GM23338 (cell line): ENCODE measurements at regions not wholly inside any gene's neighbourhood (a gene's known extent, or its start where the extent isn't known, plus 50 kb on each side); places are given as distances from the start of the nearest gene placed in this dataset.

Experiments
- ATAC-seq: fragments of 200-7000 bp; cut with Tn5 transposase; 3 replicates; pipeline ENCODE4 v1.9.1; 2020
- DNase-seq: peaks from one replicate; pipeline ENCODE4 v3.0.0-alpha.2; 2015; ENCODE audit warnings: low spot score
- H2AFZ ChIP-seq: fragments of 200-600 bp; sonication (generic); 2 replicates; pipeline ENCODE4 v1.8.0; 2016; ENCODE audit warnings: antibody characterized with exemption, mild to moderate bottlenecking, moderate library complexity
- H3F3A ChIP-seq: fragments of 200-600 bp; sonication (generic); replicated peaks from 2 replicates; pipeline ENCODE4 v1.8.0; 2017; ENCODE audit warnings: antibody characterized with exemption, mixed run types, low read depth
- H3K27ac ChIP-seq: fragments of 200-600 bp; sonication (generic); 2 replicates; pipeline ENCODE4 v1.6.1; 2016; ENCODE audit warnings: low read depth
- H3K27me3 ChIP-seq: fragments of 200-600 bp; sonication (generic); 2 replicates; pipeline ENCODE4 v1.8.0; 2016; ENCODE audit warnings: mild to moderate bottlenecking, mixed run types, moderate library complexity; ENCODE audit not compliant: insufficient read depth
- H3K36me3 ChIP-seq: fragments of 200-600 bp; sonication (generic); 2 replicates; pipeline ENCODE4 v1.8.0; 2016; ENCODE audit warnings: mild to moderate bottlenecking; ENCODE audit not compliant: insufficient read depth
- H3K4me1 ChIP-seq: fragments of 200-600 bp; sonication (generic); 2 replicates; pipeline ENCODE4 v1.8.0; 2016; ENCODE audit warnings: mild to moderate bottlenecking, moderate library complexity; ENCODE audit not compliant: insufficient read depth
- H3K4me2 ChIP-seq: fragments of 200-600 bp; sonication (generic); 2 replicates; pipeline ENCODE4 v1.7.1; 2017; ENCODE audit warnings: mixed run types
- H3K4me3 ChIP-seq: fragments of 200-600 bp; sonication (generic); 2 replicates; pipeline ENCODE4 v1.6.1; 2016; ENCODE audit warnings: mixed run types
- H3K79me2 ChIP-seq: fragments of 200-600 bp; sonication (generic); replicated peaks from 2 replicates; pipeline ENCODE4 v1.8.0; 2017; ENCODE audit warnings: mild to moderate bottlenecking; ENCODE audit not compliant: insufficient read depth
- H3K9me2 ChIP-seq: fragments of 200-600 bp; sonication (generic); 2 replicates; pipeline ENCODE4 v1.8.0; 2017; ENCODE audit not compliant: insufficient read depth
- H4K20me1 ChIP-seq: fragments of 200-600 bp; sonication (generic); replicated peaks from 2 replicates; pipeline ENCODE4 v1.8.0; 2017; ENCODE audit warnings: mild to moderate bottlenecking; ENCODE audit not compliant: insufficient read depth
- H3K27ac Mint-ChIP-seq: 2 replicates; pipeline ENCODE4 v1.8.0; 2020; ENCODE audit warnings: inconsistent platforms, mild to moderate bottlenecking, moderate library complexity, mixed read lengths
- H3K27me3 Mint-ChIP-seq: 3 replicates; pipeline ENCODE4 v1.8.0; 2022; ENCODE audit warnings: low read depth, mild to moderate bottlenecking, moderate library complexity, mixed read lengths, inconsistent platforms; ENCODE audit not compliant: insufficient read depth, poor library complexity
- H3K36me3 Mint-ChIP-seq: 3 replicates; pipeline ENCODE4 v1.8.0; 2021; ENCODE audit warnings: low read depth, mild to moderate bottlenecking, inconsistent platforms, moderate library complexity, mixed read lengths
- H3K4me1 Mint-ChIP-seq: 3 replicates; pipeline ENCODE4 v1.8.0; 2020; ENCODE audit warnings: mild to moderate bottlenecking, inconsistent platforms, mixed read lengths
- H3K4me3 Mint-ChIP-seq: 3 replicates; pipeline ENCODE4 v1.8.0; 2021; ENCODE audit warnings: moderate library complexity, mild to moderate bottlenecking, inconsistent platforms, mixed read lengths
- H3K9me3 Mint-ChIP-seq: 3 replicates; pipeline ENCODE4 v1.8.0; 2020; ENCODE audit warnings: moderate library complexity, mild to moderate bottlenecking, inconsistent platforms, mixed read lengths
- CREB1 ChIP-seq: fragments of 250-450 bp; sonication (Bioruptor Pico); IDR thresholded peaks from 2 replicates; pipeline ENCODE4 v1.5.0; 2020; ENCODE audit warnings: low read depth, mild to moderate bottlenecking, moderate library complexity
- CTCF ChIP-seq, 2 experiments: fragments of 200-600 bp in 1 of 2; sonication (generic) in 1 of 2; conservative IDR thresholded peaks; 2 replicates each; pipeline versions ENCODE4 v1.5.1 to v1.6.1; 2016 to 2017; ENCODE audit warnings: antibody characterized with exemption in 2 of 2, low read depth in 2 of 2, mild to moderate bottlenecking in 2 of 2, moderate library complexity in 1 of 2
- EZH2 ChIP-seq: fragments of 200-600 bp; sonication (generic); IDR thresholded peaks from one replicate; pipeline ENCODE4 v1.8.0; 2017; ENCODE audit warnings: antibody characterized with exemption, mild to moderate bottlenecking, low read depth; ENCODE audit not compliant: unreplicated experiment
- EZH2phosphoT487 ChIP-seq: fragments of 200-600 bp; sonication (generic); IDR thresholded peaks from one replicate; pipeline ENCODE4 v1.8.1; 2018; ENCODE audit warnings: antibody characterized with exemption; ENCODE audit not compliant: unreplicated experiment
- JUNB ChIP-seq: IDR thresholded peaks from one replicate; pipeline ENCODE4 v1.6.1; 2016; ENCODE audit warnings: antibody characterized with exemption; ENCODE audit not compliant: unreplicated experiment
- NANOG ChIP-seq: IDR thresholded peaks from 2 replicates; pipeline ENCODE4 v1.6.1; 2016; ENCODE audit warnings: antibody characterized with exemption, borderline replicate concordance
- POLR2AphosphoS5 ChIP-seq: IDR thresholded peaks from 2 replicates; pipeline ENCODE4 v1.6.1; 2016; ENCODE audit warnings: antibody characterized with exemption, low read depth
- STAT1 ChIP-seq: IDR thresholded peaks from one replicate; pipeline ENCODE4 v1.6.1; 2016; ENCODE audit warnings: antibody characterized with exemption; ENCODE audit not compliant: unreplicated experiment
- ZNF114 ChIP-seq: fragments of 250-450 bp; sonication (Bioruptor Pico); IDR thresholded peaks from 2 replicates; pipeline ENCODE4 v1.5.0; 2020; ENCODE audit warnings: mild to moderate bottlenecking, moderate library complexity
- ZNF331 ChIP-seq: fragments of 250-450 bp; sonication (Bioruptor Pico); IDR thresholded peaks from 2 replicates; pipeline ENCODE4 v1.5.0; 2020; ENCODE audit warnings: low read depth, mild to moderate bottlenecking, moderate library complexity
- TF ChIP-seq, protein P1 (sequence below): fragments of 250-450 bp; sonication (Bioruptor Pico); IDR thresholded peaks from 2 replicates; pipeline ENCODE4 v1.5.0; 2020; ENCODE audit warnings: mild to moderate bottlenecking, moderate library complexity
- TF ChIP-seq, protein P2 (sequence below): IDR thresholded peaks from one replicate; pipeline ENCODE4 v1.6.1; 2018; ENCODE audit warnings: antibody characterized with exemption; ENCODE audit not compliant: unreplicated experiment
- TF ChIP-seq, protein P3 (sequence below): IDR thresholded peaks from 2 replicates; pipeline ENCODE4 v1.6.1; 2016; ENCODE audit warnings: antibody characterized with exemption

GRCh38 chr3:139121513-139122220, 77.0 kb upstream of the PRR23C start:
- Histone ChIP-seq H3K36me3 (no peaks in the 10 kb centered on the region), H3K4me2 (no peak overlapping the region), H3K4me3 (no peak overlapping the region), H3K4me1 (no peaks in the 10 kb centered on the region), H3K27ac (no peak overlapping the region), H3K27me3 (no peaks in the 10 kb centered on the region), H2AFZ (no peak overlapping the region), H3K79me2 (no peaks in the 10 kb centered on the region), H3F3A (no peaks in the 10 kb centered on the region), H4K20me1 (no peaks in the 10 kb centered on the region), H3K9me2 (no peaks in the 10 kb centered on the region; the same call in 1 of the 2 replicates)
- Mint-ChIP-seq H3K27me3 (peaks cover 3% of the 10 kb centered on the region), H3K9me3 (no peaks in the 10 kb centered on the region), H3K4me1 (peaks cover 4% of the 10 kb centered on the region), H3K27ac (no peak overlapping the region), H3K4me3 (no peak overlapping the region), H3K36me3 (no peaks in the 10 kb centered on the region)
- TF ChIP-seq CTCF (conservative IDR thresholded peaks at IDR 0.05; ENCODE audit: low read depth in 2 of 2) (no peak), EZH2phosphoT487 (no peak), ZNF114 (CRISPR knock-in tag) (no peak), EZH2 (no peak), NANOG (no peak), CREB1 (no peak), JUNB (no peak), ZNF331 (no peak), POLR2AphosphoS5 (no peak), STAT1 (no peak)
- TF ChIP-seq, protein P1, sequence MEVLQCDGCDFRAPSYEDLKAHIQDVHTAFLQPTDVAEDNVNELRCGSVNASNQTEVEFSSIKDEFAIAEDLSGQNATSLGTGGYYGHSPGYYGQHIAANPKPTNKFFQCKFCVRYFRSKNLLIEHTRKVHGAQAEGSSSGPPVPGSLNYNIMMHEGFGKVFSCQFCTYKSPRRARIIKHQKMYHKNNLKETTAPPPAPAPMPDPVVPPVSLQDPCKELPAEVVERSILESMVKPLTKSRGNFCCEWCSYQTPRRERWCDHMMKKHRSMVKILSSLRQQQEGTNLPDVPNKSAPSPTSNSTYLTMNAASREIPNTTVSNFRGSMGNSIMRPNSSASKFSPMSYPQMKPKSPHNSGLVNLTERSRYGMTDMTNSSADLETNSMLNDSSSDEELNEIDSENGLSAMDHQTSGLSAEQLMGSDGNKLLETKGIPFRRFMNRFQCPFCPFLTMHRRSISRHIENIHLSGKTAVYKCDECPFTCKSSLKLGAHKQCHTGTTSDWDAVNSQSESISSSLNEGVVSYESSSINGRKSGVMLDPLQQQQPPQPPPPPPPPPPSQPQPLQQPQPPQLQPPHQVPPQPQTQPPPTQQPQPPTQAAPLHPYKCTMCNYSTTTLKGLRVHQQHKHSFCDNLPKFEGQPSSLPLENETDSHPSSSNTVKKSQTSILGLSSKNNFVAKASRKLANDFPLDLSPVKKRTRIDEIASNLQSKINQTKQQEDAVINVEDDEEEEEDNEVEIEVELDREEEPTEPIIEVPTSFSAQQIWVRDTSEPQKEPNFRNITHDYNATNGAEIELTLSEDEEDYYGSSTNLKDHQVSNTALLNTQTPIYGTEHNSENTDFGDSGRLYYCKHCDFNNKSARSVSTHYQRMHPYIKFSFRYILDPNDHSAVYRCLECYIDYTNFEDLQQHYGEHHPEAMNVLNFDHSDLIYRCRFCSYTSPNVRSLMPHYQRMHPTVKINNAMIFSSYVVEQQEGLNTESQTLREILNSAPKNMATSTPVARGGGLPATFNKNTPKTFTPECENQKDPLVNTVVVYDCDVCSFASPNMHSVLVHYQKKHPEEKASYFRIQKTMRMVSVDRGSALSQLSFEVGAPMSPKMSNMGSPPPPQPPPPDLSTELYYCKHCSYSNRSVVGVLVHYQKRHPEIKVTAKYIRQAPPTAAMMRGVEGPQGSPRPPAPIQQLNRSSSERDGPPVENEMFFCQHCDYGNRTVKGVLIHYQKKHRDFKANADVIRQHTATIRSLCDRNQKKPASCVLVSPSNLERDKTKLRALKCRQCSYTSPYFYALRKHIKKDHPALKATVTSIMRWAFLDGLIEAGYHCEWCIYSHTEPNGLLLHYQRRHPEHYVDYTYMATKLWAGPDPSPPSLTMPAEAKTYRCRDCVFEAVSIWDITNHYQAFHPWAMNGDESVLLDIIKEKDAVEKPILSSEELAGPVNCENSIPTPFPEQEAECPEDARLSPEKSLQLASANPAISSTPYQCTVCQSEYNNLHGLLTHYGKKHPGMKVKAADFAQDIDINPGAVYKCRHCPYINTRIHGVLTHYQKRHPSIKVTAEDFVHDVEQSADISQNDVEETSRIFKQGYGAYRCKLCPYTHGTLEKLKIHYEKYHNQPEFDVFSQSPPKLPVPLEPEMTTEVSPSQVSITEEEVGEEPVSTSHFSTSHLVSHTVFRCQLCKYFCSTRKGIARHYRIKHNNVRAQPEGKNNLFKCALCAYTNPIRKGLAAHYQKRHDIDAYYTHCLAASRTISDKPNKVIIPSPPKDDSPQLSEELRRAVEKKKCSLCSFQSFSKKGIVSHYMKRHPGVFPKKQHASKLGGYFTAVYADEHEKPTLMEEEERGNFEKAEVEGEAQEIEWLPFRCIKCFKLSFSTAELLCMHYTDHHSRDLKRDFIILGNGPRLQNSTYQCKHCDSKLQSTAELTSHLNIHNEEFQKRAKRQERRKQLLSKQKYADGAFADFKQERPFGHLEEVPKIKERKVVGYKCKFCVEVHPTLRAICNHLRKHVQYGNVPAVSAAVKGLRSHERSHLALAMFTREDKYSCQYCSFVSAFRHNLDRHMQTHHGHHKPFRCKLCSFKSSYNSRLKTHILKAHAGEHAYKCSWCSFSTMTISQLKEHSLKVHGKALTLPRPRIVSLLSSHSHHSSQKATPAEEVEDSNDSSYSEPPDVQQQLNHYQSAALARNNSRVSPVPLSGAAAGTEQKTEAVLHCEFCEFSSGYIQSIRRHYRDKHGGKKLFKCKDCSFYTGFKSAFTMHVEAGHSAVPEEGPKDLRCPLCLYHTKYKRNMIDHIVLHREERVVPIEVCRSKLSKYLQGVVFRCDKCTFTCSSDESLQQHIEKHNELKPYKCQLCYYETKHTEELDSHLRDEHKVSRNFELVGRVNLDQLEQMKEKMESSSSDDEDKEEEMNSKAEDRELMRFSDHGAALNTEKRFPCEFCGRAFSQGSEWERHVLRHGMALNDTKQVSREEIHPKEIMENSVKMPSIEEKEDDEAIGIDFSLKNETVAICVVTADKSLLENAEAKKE (CRISPR knock-in tag) = no peak
- TF ChIP-seq, protein P2, sequence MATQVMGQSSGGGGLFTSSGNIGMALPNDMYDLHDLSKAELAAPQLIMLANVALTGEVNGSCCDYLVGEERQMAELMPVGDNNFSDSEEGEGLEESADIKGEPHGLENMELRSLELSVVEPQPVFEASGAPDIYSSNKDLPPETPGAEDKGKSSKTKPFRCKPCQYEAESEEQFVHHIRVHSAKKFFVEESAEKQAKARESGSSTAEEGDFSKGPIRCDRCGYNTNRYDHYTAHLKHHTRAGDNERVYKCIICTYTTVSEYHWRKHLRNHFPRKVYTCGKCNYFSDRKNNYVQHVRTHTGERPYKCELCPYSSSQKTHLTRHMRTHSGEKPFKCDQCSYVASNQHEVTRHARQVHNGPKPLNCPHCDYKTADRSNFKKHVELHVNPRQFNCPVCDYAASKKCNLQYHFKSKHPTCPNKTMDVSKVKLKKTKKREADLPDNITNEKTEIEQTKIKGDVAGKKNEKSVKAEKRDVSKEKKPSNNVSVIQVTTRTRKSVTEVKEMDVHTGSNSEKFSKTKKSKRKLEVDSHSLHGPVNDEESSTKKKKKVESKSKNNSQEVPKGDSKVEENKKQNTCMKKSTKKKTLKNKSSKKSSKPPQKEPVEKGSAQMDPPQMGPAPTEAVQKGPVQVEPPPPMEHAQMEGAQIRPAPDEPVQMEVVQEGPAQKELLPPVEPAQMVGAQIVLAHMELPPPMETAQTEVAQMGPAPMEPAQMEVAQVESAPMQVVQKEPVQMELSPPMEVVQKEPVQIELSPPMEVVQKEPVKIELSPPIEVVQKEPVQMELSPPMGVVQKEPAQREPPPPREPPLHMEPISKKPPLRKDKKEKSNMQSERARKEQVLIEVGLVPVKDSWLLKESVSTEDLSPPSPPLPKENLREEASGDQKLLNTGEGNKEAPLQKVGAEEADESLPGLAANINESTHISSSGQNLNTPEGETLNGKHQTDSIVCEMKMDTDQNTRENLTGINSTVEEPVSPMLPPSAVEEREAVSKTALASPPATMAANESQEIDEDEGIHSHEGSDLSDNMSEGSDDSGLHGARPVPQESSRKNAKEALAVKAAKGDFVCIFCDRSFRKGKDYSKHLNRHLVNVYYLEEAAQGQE = no peak
- TF ChIP-seq, protein P3, sequence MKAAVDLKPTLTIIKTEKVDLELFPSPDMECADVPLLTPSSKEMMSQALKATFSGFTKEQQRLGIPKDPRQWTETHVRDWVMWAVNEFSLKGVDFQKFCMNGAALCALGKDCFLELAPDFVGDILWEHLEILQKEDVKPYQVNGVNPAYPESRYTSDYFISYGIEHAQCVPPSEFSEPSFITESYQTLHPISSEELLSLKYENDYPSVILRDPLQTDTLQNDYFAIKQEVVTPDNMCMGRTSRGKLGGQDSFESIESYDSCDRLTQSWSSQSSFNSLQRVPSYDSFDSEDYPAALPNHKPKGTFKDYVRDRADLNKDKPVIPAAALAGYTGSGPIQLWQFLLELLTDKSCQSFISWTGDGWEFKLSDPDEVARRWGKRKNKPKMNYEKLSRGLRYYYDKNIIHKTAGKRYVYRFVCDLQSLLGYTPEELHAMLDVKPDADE = no peak
- no peak for DNase-seq
- no peak for ATAC-seq
